ENCODE measurements at regions not wholly inside any gene's neighbourhood (a gene's known extent, or its start where the extent isn't known, plus 50 kb on each side); places are given as distances from the start of the nearest gene placed in this dataset.

DNA sequence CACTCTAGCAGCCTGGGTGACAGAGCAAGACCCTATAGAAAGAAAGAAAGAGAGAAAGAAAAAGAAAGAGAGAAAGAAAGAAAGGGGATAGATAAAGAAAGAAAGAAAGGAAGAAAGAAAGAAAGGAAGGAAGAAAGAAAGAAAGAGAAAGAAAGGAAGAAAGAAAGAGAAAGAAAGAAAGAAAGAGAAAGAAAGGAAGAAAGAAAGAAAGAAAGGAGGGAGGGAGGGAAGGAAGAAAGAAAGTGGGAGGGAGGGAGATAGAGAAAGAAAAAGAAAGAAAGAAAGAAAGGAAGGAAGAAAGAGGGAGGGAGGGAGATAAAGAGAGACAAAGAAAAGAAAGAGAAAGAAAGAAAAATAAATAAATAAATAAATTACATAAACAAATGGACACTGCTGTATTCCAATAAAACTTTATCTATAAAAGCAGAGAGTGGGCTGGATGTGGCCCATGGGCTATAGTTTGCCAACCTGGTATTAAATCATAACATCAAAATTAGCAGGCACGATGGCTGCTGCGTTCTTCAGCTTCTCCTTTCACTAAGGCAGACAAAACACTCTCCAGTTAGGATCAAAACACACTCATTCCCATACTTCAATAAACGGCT lies 165.0 kb downstream of the ZNF674 start:
- TF ChIP-seq TEAD1 (CRISPR knock-in tag; IDR thresholded peaks at IDR 0.05): no peak
- TF ChIP-seq CTCF (IDR thresholded peaks at IDR 0.05 in 2 of 3, conservative IDR thresholded peaks at IDR 0.05 in 1 of 3; ENCODE audit: insufficient read depth in 2 of 3, low read depth in 1 of 3, low read length in 3 of 3): no peak
- TF ChIP-seq SIRT6 (IDR thresholded peaks at IDR 0.05; ENCODE audit: low read depth, low read length): no peak
